GM23338 (cell line): ENCODE measurements at regions not wholly inside any gene's neighbourhood (a gene's known extent, or its start where the extent isn't known, plus 50 kb on each side); places are given as distances from the start of the nearest gene placed in this dataset.
"Not testable (repeated sequence)": the region's sequence is repeated elsewhere in the genome, so short reads cannot be mapped to it uniquely, and the experiment has no call there.

ENCODE experiments used
- ATAC-seq: fragments of 200-7000 bp; cut with Tn5 transposase; 3 replicates; pipeline ENCODE4 v1.9.1; 2020
- DNase-seq: peaks from one replicate; pipeline ENCODE4 v3.0.0-alpha.2; 2015; ENCODE audit warnings: low spot score
- H2AFZ ChIP-seq: fragments of 200-600 bp; sonication (generic); 2 replicates; pipeline ENCODE4 v1.8.0; 2016; ENCODE audit warnings: antibody characterized with exemption, mild to moderate bottlenecking, moderate library complexity
- H3F3A ChIP-seq: fragments of 200-600 bp; sonication (generic); replicated peaks from 2 replicates; pipeline ENCODE4 v1.8.0; 2017; ENCODE audit warnings: antibody characterized with exemption, mixed run types, low read depth
- H3K27ac ChIP-seq: fragments of 200-600 bp; sonication (generic); 2 replicates; pipeline ENCODE4 v1.6.1; 2016; ENCODE audit warnings: low read depth
- H3K27me3 ChIP-seq: fragments of 200-600 bp; sonication (generic); 2 replicates; pipeline ENCODE4 v1.8.0; 2016; ENCODE audit warnings: mild to moderate bottlenecking, mixed run types, moderate library complexity; ENCODE audit not compliant: insufficient read depth
- H3K36me3 ChIP-seq: fragments of 200-600 bp; sonication (generic); 2 replicates; pipeline ENCODE4 v1.8.0; 2016; ENCODE audit warnings: mild to moderate bottlenecking; ENCODE audit not compliant: insufficient read depth
- H3K4me1 ChIP-seq: fragments of 200-600 bp; sonication (generic); 2 replicates; pipeline ENCODE4 v1.8.0; 2016; ENCODE audit warnings: mild to moderate bottlenecking, moderate library complexity; ENCODE audit not compliant: insufficient read depth
- H3K4me2 ChIP-seq: fragments of 200-600 bp; sonication (generic); 2 replicates; pipeline ENCODE4 v1.7.1; 2017; ENCODE audit warnings: mixed run types
- H3K4me3 ChIP-seq: fragments of 200-600 bp; sonication (generic); 2 replicates; pipeline ENCODE4 v1.6.1; 2016; ENCODE audit warnings: mixed run types
- H3K79me2 ChIP-seq: fragments of 200-600 bp; sonication (generic); replicated peaks from 2 replicates; pipeline ENCODE4 v1.8.0; 2017; ENCODE audit warnings: mild to moderate bottlenecking; ENCODE audit not compliant: insufficient read depth
- H3K9me2 ChIP-seq: fragments of 200-600 bp; sonication (generic); 2 replicates; pipeline ENCODE4 v1.8.0; 2017; ENCODE audit not compliant: insufficient read depth
- H4K20me1 ChIP-seq: fragments of 200-600 bp; sonication (generic); replicated peaks from 2 replicates; pipeline ENCODE4 v1.8.0; 2017; ENCODE audit warnings: mild to moderate bottlenecking; ENCODE audit not compliant: insufficient read depth
- H3K27ac Mint-ChIP-seq: 2 replicates; pipeline ENCODE4 v1.8.0; 2020; ENCODE audit warnings: inconsistent platforms, mild to moderate bottlenecking, moderate library complexity, mixed read lengths
- H3K27me3 Mint-ChIP-seq: 3 replicates; pipeline ENCODE4 v1.8.0; 2022; ENCODE audit warnings: low read depth, mild to moderate bottlenecking, moderate library complexity, mixed read lengths, inconsistent platforms; ENCODE audit not compliant: insufficient read depth, poor library complexity
- H3K36me3 Mint-ChIP-seq: 3 replicates; pipeline ENCODE4 v1.8.0; 2021; ENCODE audit warnings: low read depth, mild to moderate bottlenecking, inconsistent platforms, moderate library complexity, mixed read lengths
- H3K4me1 Mint-ChIP-seq: 3 replicates; pipeline ENCODE4 v1.8.0; 2020; ENCODE audit warnings: mild to moderate bottlenecking, inconsistent platforms, mixed read lengths
- H3K4me3 Mint-ChIP-seq: 3 replicates; pipeline ENCODE4 v1.8.0; 2021; ENCODE audit warnings: moderate library complexity, mild to moderate bottlenecking, inconsistent platforms, mixed read lengths
- H3K9me3 Mint-ChIP-seq: 3 replicates; pipeline ENCODE4 v1.8.0; 2020; ENCODE audit warnings: moderate library complexity, mild to moderate bottlenecking, inconsistent platforms, mixed read lengths
- POLR2AphosphoS5 ChIP-seq: IDR thresholded peaks from 2 replicates; pipeline ENCODE4 v1.6.1; 2016; ENCODE audit warnings: antibody characterized with exemption, low read depth
- ZNF331 ChIP-seq: fragments of 250-450 bp; sonication (Bioruptor Pico); IDR thresholded peaks from 2 replicates; pipeline ENCODE4 v1.5.0; 2020; ENCODE audit warnings: low read depth, mild to moderate bottlenecking, moderate library complexity
- ZNF462 ChIP-seq: fragments of 250-450 bp; sonication (Bioruptor Pico); IDR thresholded peaks from 2 replicates; pipeline ENCODE4 v1.5.0; 2020; ENCODE audit warnings: mild to moderate bottlenecking, moderate library complexity

DNA sequence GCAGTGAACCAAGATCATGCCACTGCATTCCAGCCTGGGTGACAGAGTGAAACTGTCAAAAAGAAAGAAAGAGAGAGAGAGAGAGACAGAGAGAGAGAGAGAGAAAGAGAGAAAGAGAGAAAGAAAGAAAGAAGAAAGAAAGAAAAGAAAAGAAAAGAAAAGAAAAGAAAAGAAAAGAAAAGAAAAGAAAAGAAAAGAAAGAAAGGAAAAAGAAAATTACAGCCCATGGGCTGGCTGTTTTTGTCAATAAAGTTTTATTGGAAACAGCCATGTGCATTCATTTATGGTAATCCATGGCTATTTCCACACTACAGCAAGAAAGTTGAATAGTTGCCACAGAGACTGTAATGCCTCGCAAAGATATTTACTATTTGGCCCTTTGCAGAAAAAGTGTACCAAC, 103.2 kb upstream of the MED13L start:
- Mint-ChIP-seq H3K4me1 (peaks cover 53% of the 10 kb centered on the region), H3K27me3 (peaks cover 21% of the 10 kb centered on the region), H3K4me3 (peak overlapping the region; percentile 35; the same call in 2 of the 3 replicates)
- not testable (repeated sequence) for H4K20me1 ChIP-seq, DNase-seq, H3K9me3 Mint-ChIP-seq, H3K79me2 ChIP-seq, H3K27me3 ChIP-seq, H3F3A ChIP-seq, H3K36me3 Mint-ChIP-seq, H3K9me2 ChIP-seq, H3K36me3 ChIP-seq, ATAC-seq, H3K27ac Mint-ChIP-seq
- H3K4me1 ChIP-seq, result peaks cover 37% of the 10 kb centered on the region
- H3K4me3 ChIP-seq, result peak overlapping the region; percentile 51; the same call in 1 of the 2 replicates
- peak overlapping the region; percentile 66 for H3K4me2 ChIP-seq
- H2AFZ ChIP-seq, result peak overlapping the region; percentile 35
- 0 out of 2 replicates have a peak overlapping the region, but pooled peaks have one; percentile 89 for H3K27ac ChIP-seq

DNA sequence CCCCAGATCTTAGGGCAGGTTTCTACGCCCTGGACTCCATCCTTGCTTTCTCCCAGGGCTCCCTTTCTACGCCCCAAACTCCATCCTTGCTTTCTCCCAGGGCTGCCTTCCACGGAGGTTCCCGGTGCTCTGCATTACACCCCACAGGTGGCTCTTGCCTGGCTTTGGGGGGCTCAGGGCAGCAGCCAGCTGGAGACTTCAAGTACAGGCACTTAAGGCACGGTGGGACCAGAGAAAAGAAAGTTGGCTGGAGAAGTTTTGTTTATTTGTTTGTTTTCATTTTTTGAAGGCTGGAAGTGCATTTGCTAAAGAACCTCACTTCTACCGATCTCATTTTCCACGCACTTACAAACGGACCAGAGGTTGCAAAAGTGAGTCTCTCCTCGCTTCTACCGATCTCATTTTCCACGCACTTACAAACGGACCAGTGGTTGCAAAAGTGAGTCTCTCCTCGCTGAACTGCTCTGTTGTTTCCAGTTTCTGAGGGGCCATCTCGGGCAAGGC, 103.8 kb upstream of the MED13L start:
- H3K27me3 ChIP-seq, result no peaks in the 10 kb centered on the region
- peaks cover 50% of the 10 kb centered on the region for H3K4me1 Mint-ChIP-seq
- DNase-seq, result no peak
- no peak for ATAC-seq
- peak overlapping the region; percentile 7 for H3K27ac Mint-ChIP-seq
- peaks cover 33% of the 10 kb centered on the region for H3K4me1 ChIP-seq
- H3K9me3 Mint-ChIP-seq, result no peaks in the 10 kb centered on the region; the same call in 2 of the 3 replicates
- peak overlapping the region; percentile 51 for H3K4me3 ChIP-seq
- no peak for TF ChIP-seq ZNF331
- 0 out of 2 replicates have a peak, but pooled peaks have one; percentile 15 for TF ChIP-seq ZNF462 (CRISPR knock-in tag)
- peak; percentile 41 for TF ChIP-seq POLR2AphosphoS5
- H3F3A ChIP-seq, result peaks cover 5% of the 10 kb centered on the region; the same call in 1 of the 2 replicates
- H2AFZ ChIP-seq, result peak overlapping the region; percentile 35
- peak overlapping the region; percentile 66 for H3K4me2 ChIP-seq
- H3K9me2 ChIP-seq, result no peaks in the 10 kb centered on the region; the same call in 1 of the 2 replicates
- H3K79me2 ChIP-seq, result no peaks in the 10 kb centered on the region
- no peaks in the 10 kb centered on the region for H3K36me3 Mint-ChIP-seq
- H3K4me3 Mint-ChIP-seq, result peak overlapping the region; percentile 35
- H3K27ac ChIP-seq, result peak overlapping the region; percentile 89
- H3K36me3 ChIP-seq, result no peaks in the 10 kb centered on the region
- peaks cover 16% of the 10 kb centered on the region for H3K27me3 Mint-ChIP-seq
- no peaks in the 10 kb centered on the region for H4K20me1 ChIP-seq
